Tibial nerve (tissue), 4 donors: ENCODE measurements at regions not wholly inside any gene's neighbourhood (a gene's known extent, or its start where the extent isn't known, plus 50 kb on each side); places are given as distances from the start of the nearest gene placed in this dataset.

Experiments
- DNase-seq, 2 donors: peaks; one replicate each; pipeline ENCODE4 v3.0.0-alpha.2; 2019; ENCODE audit warnings: low spot score in 2 of 2
- H3K27ac ChIP-seq, 4 donors: fragments of 200-600 bp; sonication (generic) in 3 of 4; one replicate each; pipeline ENCODE4 v1.5.1; 2017 to 2019; ENCODE audit warnings: mild to moderate bottlenecking in 1 of 4
- H3K27me3 ChIP-seq, 2 donors: fragments of 200-600 bp; sonication (generic) in 1 of 2; one replicate each; pipeline versions ENCODE4 v1.5.1 to v1.6.0; 2017 to 2019
- H3K36me3 ChIP-seq, 3 donors: fragments of 200-600 bp; sonication (generic); one replicate each; pipeline ENCODE4 v1.5.1; 2018 to 2019
- H3K4me1 ChIP-seq, 4 donors: fragments of 200-600 bp; sonication (generic) in 3 of 4; one replicate each; pipeline ENCODE4 v1.5.1; 2017 to 2019
- H3K4me3 ChIP-seq, 4 donors: fragments of 200-600 bp; sonication (generic) in 3 of 4; one replicate each; pipeline ENCODE4 v1.5.1; 2017 to 2019; ENCODE audit warnings: mild to moderate bottlenecking in 1 of 4, moderate library complexity in 1 of 4
- H3K9me3 ChIP-seq, 4 donors: fragments of 200-600 bp; sonication (generic) in 3 of 4; one replicate each; pipeline ENCODE4 v1.5.1; 2017 to 2019
- CTCF ChIP-seq, 5 experiments: fragments of 200-600 bp in 3 of 5; fragments of 450-650 bp in 2 of 5; sonication (generic) in 3 of 5; IDR thresholded peaks; one replicate each; pipeline ENCODE4 v1.5.1; 2016 to 2019; ENCODE audit warnings: antibody characterized with exemption in 5 of 5, mild to moderate bottlenecking in 3 of 5, moderate library complexity in 2 of 5
- EP300 ChIP-seq, 2 donors: sonication (generic); formaldehyde crosslinking; IDR thresholded peaks; one replicate each; pipeline ENCODE4 v1.6.1; 2017; ENCODE audit warnings: antibody characterized with exemption in 2 of 2, mild to moderate bottlenecking in 1 of 2
- POLR2A ChIP-seq, 2 donors: fragments of 450-650 bp; IDR thresholded peaks; one replicate each; pipeline ENCODE4 v1.6.1; 2017; ENCODE audit warnings: antibody characterized with exemption in 2 of 2, mild to moderate bottlenecking in 2 of 2, moderate library complexity in 2 of 2
- WGBS, 2 donors: methylation state at CpG; one replicate each; pipeline ENCODE4 v1.1.5; 2018; 5-methylcytosine and 5-hydroxymethylcytosine counted together

DNA sequence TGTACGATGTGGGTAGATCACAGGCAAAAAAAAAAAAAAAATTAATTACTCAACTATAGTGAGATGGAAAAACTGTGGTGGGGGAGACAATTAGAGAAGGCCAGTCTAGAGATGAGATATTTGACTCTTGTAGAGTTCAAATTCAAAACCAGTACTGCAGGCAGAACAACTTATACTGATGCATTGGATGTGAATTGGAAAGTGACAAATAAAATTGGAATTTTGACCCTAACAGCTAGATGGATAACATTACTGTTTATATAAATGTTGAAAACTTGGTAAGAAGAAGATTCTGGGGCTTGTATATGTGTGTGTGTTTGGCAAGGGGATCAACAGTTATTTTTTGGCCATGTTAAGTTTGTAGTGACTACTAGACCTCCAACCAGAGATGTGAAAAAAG lies 256.9 kb downstream of the RND3 start:
- Histone ChIP-seq H3K36me3 (no peaks in the 10 kb centered on the region), H3K9me3 (no peaks in the 10 kb centered on the region), H3K4me1 (peaks cover 0 to 12% (median 3%) of the 10 kb centered on the region in 4 donors), H3K4me3 (no peak overlapping the region), H3K27ac (no peak overlapping the region), H3K27me3 (no peaks in the 10 kb centered on the region)
- TF ChIP-seq CTCF (IDR thresholded peaks at IDR 0.05), result no peak
- TF ChIP-seq POLR2A (IDR thresholded peaks at IDR 0.05), result no peak
- TF ChIP-seq EP300 (IDR thresholded peaks at IDR 0.05), result no peak
- WGBS, 2 donors, result 97 to 98% methylated on average over 1 of the region's 1 CpG
- DNase-seq, result no peak

DNA sequence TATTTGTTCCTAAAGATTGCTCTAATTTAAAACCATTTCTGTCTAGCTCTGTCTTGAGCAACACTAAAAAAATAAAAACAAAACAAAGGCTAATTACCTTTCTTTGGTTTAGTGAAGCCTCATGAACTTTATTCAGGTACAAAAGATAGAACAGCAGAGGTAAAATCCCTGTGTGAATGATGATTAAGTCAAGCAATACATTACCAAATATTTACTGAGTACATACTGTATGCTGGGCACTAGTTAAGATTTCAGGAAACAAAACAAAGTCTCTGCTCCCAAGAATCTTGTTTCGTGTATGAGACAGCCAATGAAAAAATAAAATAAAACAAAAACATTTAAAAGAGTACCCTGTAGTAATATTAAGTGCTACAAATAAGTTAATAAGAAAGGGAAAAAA lies 257.5 kb downstream of the RND3 start:
- Histone ChIP-seq H3K4me1 (peaks cover 0 to 8% (median under 1%) of the 10 kb centered on the region in 4 donors), H3K36me3 (no peaks in the 10 kb centered on the region), H3K9me3 (no peaks in the 10 kb centered on the region), H3K4me3 (no peak overlapping the region), H3K27ac (no peak overlapping the region), H3K27me3 (no peaks in the 10 kb centered on the region)
- WGBS, 2 donors, result 26 to 79% methylated on average over 1 of the region's 1 CpG
- TF ChIP-seq POLR2A (IDR thresholded peaks at IDR 0.05), result no peak
- no peak for TF ChIP-seq CTCF (IDR thresholded peaks at IDR 0.05)
- no peak for TF ChIP-seq EP300 (IDR thresholded peaks at IDR 0.05)
- DNase-seq, result no peak

- 51 to 53% methylated on average over 1 of the region's 1 CpG for WGBS, 2 donors
- no peaks in the 10 kb centered on the region for H3K9me3 ChIP-seq
- no peak for DNase-seq
Measured at GRCh38 chr2:150228936-150229335, 258.5 kb downstream of the RND3 start.

DNA sequence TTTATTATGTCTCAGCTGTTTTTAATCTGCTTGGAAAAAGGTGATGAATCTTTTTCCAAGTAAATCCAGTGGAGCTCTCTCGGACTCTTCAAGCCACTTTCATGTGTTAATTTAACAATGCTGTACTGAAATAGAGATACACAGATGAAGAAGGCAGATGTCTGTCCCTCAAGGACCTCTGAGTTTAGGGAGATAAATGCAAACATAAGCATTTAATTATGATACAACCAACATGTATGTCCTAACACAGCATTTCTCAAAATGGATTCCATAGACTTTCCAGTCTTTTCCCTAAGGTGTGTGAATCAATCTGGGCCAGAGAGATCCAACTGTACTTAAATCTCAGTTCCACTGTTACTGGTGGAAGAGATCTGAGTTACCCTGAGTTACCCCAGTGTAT lies 262.4 kb downstream of the RND3 start:
- H3K9me3 ChIP-seq, result no peaks in the 10 kb centered on the region
- no peaks in the 10 kb centered on the region for H3K27me3 ChIP-seq

More at GRCh38 chr2:150228936-150229335, 258.5 kb downstream of the RND3 start:
- no peak for TF ChIP-seq CTCF (IDR thresholded peaks at IDR 0.05)
- Histone ChIP-seq H3K4me1 (no peaks in the 10 kb centered on the region), H3K36me3 (no peaks in the 10 kb centered on the region), H3K27me3 (no peaks in the 10 kb centered on the region), H3K4me3 (no peak overlapping the region), H3K27ac (no peak overlapping the region)

DNA sequence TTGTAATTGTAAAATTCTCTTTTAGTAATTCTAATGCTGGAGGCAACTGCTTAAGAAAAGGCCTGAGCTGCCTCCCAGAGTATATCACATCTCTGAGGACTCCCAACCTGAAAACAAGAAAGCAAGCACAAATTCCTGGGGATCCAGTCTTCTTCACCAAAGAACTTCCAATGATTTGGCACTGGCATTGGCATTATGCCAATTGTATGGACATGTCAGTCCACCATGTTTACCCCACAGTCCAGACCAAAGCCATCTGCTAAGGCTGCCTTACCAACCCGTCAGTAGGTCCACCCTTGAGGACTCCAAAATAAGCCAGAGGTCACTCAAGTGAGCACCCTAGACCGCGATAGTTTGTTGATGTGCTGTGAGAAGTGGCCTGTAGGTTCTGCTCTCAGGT lies 263.1 kb downstream of the RND3 start:
- TF ChIP-seq EP300 (IDR thresholded peaks at IDR 0.05) (no peak), CTCF (IDR thresholded peaks at IDR 0.05) (no peak), POLR2A (IDR thresholded peaks at IDR 0.05) (no peak)
- Histone ChIP-seq H3K27me3 (no peaks in the 10 kb centered on the region), H3K4me3 (no peak overlapping the region), H3K36me3 (no peaks in the 10 kb centered on the region), H3K27ac (no peak overlapping the region), H3K4me1 (no peaks in the 10 kb centered on the region), H3K9me3 (no peaks in the 10 kb centered on the region)
- 95 to 97% methylated on average over 3 of the region's 3 CpGs for WGBS, 2 donors
- no peak for DNase-seq

More for the DNA sequence above, 262.4 kb downstream of the RND3 start:
- Histone ChIP-seq H3K27ac (no peak overlapping the region), H3K4me3 (no peak overlapping the region), H3K4me1 (no peaks in the 10 kb centered on the region), H3K36me3 (no peaks in the 10 kb centered on the region)
- no peak for TF ChIP-seq POLR2A (IDR thresholded peaks at IDR 0.05)
- no peak for TF ChIP-seq EP300 (IDR thresholded peaks at IDR 0.05)
- no peak for TF ChIP-seq CTCF (IDR thresholded peaks at IDR 0.05)
- no peak for DNase-seq
- WGBS, 2 donors, result 89 to 90% methylated on average over 1 of the region's 1 CpG
